BJ (cell line): ENCODE measurements at regions not wholly inside any gene's neighbourhood (a gene's known extent, or its start where the extent isn't known, plus 50 kb on each side); places are given as distances from the start of the nearest gene placed in this dataset.

Experiments
- CTCF ChIA-PET: fragments of 350-600 bp; formaldehyde crosslinking; extraction: SDS; loops from one replicate; lab custom pipeline; 2021; ENCODE audit warnings: antibody characterized with exemption, inconsistent platforms; lab: Yijun Ruan, JAX
- POLR2A ChIA-PET: fragments of 300-600 bp; sonication (Branson Sonifier 250); formaldehyde crosslinking; extraction: SDS; loops from one replicate; lab custom pipeline; 2021; ENCODE audit warnings: antibody characterized with exemption; lab: Charles Lee
- DNase-seq: peaks from one replicate; pipeline ENCODE4 v3.0.0-alpha.2; 2011; ENCODE audit warnings: low read depth
- H3K27me3 ChIP-seq: 2 replicates; pipeline ENCODE4 v1.6.0; 2011; ENCODE audit warnings: low read length; ENCODE audit not compliant: control insufficient read depth, insufficient read depth
- H3K36me3 ChIP-seq: 2 replicates; pipeline ENCODE4 v1.5.1; 2011; ENCODE audit warnings: low read length; ENCODE audit not compliant: control insufficient read depth, insufficient read depth
- H3K4me3 ChIP-seq: 2 replicates; pipeline ENCODE4 v1.5.1; 2011; ENCODE audit warnings: low read depth, mild to moderate bottlenecking, control low read depth, low read length
- TF ChIP-seq, protein P1 (sequence below): IDR thresholded peaks from 2 replicates; pipeline ENCODE4 v1.5.1; 2011; ENCODE audit warnings: low read depth, mild to moderate bottlenecking, control low read depth, inconsistent platforms, low read length, moderate library complexity; ENCODE audit not compliant: insufficient read depth

- TF ChIP-seq, protein P1, sequence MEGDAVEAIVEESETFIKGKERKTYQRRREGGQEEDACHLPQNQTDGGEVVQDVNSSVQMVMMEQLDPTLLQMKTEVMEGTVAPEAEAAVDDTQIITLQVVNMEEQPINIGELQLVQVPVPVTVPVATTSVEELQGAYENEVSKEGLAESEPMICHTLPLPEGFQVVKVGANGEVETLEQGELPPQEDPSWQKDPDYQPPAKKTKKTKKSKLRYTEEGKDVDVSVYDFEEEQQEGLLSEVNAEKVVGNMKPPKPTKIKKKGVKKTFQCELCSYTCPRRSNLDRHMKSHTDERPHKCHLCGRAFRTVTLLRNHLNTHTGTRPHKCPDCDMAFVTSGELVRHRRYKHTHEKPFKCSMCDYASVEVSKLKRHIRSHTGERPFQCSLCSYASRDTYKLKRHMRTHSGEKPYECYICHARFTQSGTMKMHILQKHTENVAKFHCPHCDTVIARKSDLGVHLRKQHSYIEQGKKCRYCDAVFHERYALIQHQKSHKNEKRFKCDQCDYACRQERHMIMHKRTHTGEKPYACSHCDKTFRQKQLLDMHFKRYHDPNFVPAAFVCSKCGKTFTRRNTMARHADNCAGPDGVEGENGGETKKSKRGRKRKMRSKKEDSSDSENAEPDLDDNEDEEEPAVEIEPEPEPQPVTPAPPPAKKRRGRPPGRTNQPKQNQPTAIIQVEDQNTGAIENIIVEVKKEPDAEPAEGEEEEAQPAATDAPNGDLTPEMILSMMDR, result no peak
- Histone ChIP-seq H3K4me3 (no peak overlapping the region), H3K27me3 (no peaks in the 10 kb centered on the region), H3K36me3 (no peaks in the 10 kb centered on the region)
- ChIA-PET POLR2A (no interaction called here), CTCF (no interaction called here)
- no peak for DNase-seq
These were observed 785.8 kb downstream of the RNF144A start for GRCh38 chr2:7703048-7703447.

DNA sequence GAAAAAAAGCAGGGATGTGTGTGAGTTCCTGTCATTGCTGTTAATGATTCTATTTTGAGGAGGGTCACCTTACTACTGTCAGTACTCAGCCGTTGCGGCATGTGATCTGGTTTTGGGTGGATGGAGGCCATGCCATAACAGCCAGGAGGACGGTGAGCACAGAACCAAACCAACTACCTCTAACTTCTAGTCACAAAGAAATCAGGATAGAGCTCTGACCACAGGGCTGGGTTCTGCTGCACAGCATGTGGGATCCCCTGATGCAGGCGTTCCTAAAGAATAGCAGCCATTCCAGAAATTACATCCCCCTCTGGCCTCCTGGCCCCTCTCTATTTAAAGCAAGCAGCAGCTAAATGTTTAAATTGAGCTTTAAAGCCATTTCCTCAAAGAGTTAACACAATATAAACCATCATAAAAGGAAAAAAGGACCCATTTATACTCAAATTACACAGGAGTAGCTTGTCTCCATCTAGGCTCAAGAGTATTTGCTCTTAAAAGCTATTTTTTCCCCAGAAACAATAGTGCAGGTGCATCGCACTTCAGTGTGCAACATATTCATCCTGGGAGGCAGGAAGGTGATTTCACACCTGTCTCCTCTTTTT lies 786.4 kb downstream of the RNF144A start:
- ChIA-PET POLR2A (no interaction called here), CTCF (no interaction called here)
- no peaks in the 10 kb centered on the region for H3K36me3 ChIP-seq
- no peak for DNase-seq
- TF ChIP-seq, protein P1, result no peak
- H3K27me3 ChIP-seq, result no peaks in the 10 kb centered on the region
- no peak overlapping the region for H3K4me3 ChIP-seq

- Histone ChIP-seq H3K27me3 (no peaks in the 10 kb centered on the region), H3K4me3 (no peak overlapping the region), H3K36me3 (no peaks in the 10 kb centered on the region)
- DNase-seq, result no peak
- CTCF ChIA-PET, result no interaction called here
- TF ChIP-seq, protein P1, result peak; percentile 26; the same call in 1 of the 2 replicates
- POLR2A ChIA-PET, result no interaction called here
These were observed 787.2 kb downstream of the RNF144A start for GRCh38 chr2:7704296-7704865.

- Histone ChIP-seq H3K27me3 (no peaks in the 10 kb centered on the region), H3K4me3 (no peak overlapping the region), H3K36me3 (no peaks in the 10 kb centered on the region)
- TF ChIP-seq, protein P1, result no peak
- no peak for DNase-seq
- ChIA-PET CTCF (no interaction called here), POLR2A (interaction anchor here (0.7 kb wide), 1 partner anchor 427 kb away, joined by 3 read pairs; no protein-coding TSS in a partner anchor)
These were observed 789.6 kb downstream of the RNF144A start for GRCh38 chr2:7706791-7707190.

GRCh38 chr2:7707723-7708122 lies 790.5 kb downstream of the RNF144A start:
- DNase-seq, result peak; percentile 64
- Histone ChIP-seq H3K27me3 (no peaks in the 10 kb centered on the region), H3K4me3 (no peak overlapping the region), H3K36me3 (no peaks in the 10 kb centered on the region)
- CTCF ChIA-PET, result interaction anchor here (1.2 kb wide), 1 partner anchor 22 kb away, joined by 3 read pairs; no protein-coding TSS in a partner anchor
- TF ChIP-seq, protein P1, result no peak
- POLR2A ChIA-PET, result interaction anchor here (0.7 kb wide), 1 partner anchor 426 kb away, joined by 3 read pairs; no protein-coding TSS in a partner anchor
